B cell (primary cell): ENCODE measurements at regions not wholly inside any gene's neighbourhood (a gene's known extent, or its start where the extent isn't known, plus 50 kb on each side); places are given as distances from the start of the nearest gene placed in this dataset.

Experiments used
- ATAC-seq: fragments of 200-7000 bp; cut with Tn5 transposase; one replicate; pipeline ENCODE4 v1.10.0; 2021; ENCODE audit warnings: low read depth, mild to moderate bottlenecking, moderate number of reproducible peaks, moderate library complexity
- CTCF ChIA-PET: fragments of 350-600 bp; sonication (Branson Sonifier 250); formaldehyde crosslinking; loops from one replicate; lab custom pipeline; 2021; ENCODE audit warnings: antibody characterized with exemption, inconsistent platforms; lab: Charles Lee
- POLR2A ChIA-PET: fragments of 350-600 bp; sonication (Branson Sonifier 250); formaldehyde crosslinking; loops from one replicate; lab custom pipeline; 2021; ENCODE audit warnings: antibody characterized with exemption; lab: Charles Lee
- DNase-seq: peaks from one replicate; pipeline ENCODE4 v3.0.0; 2013
- H2AFZ ChIP-seq: 2 replicates; pipeline ENCODE4 v1.6.1; 2012; ENCODE audit warnings: mild to moderate bottlenecking, low read depth, low read length; ENCODE audit not compliant: insufficient read depth, poor library complexity, severe bottlenecking
- H3K27ac ChIP-seq, 2 donors: 1 replicate in 1 of 2; 2 replicates in 1 of 2; pipeline ENCODE4 v1.5.1; 2012 to 2013; ENCODE audit warnings: low read length in 2 of 2, mild to moderate bottlenecking in 2 of 2, moderate library complexity in 1 of 2
- H3K27me3 ChIP-seq, 4 experiments: fragments of 200-600 bp in 1 of 4; sonication (generic) in 1 of 4; replicated peaks in 1 of 4; 1 replicate in 2 of 4; 2 replicates in 2 of 4; pipeline versions ENCODE4 v1.6.1 to v1.7.0; 2013 to 2016; ENCODE audit warnings: low read length in 3 of 4, mild to moderate bottlenecking in 2 of 4, mixed read lengths in 1 of 4, moderate library complexity in 1 of 4; ENCODE audit not compliant: insufficient read depth in 4 of 4, control insufficient read depth in 3 of 4; ENCODE audit errors: control extremely low read depth in 1 of 4
- H3K36me3 ChIP-seq, 2 experiments: replicated peaks in 1 of 2; 1 replicate in 1 of 2; 2 replicates in 1 of 2; pipeline versions ENCODE4 v1.6.1 to v1.7.1; 2013; ENCODE audit warnings: low read length in 1 of 2; ENCODE audit not compliant: insufficient read depth in 2 of 2, control insufficient read depth in 1 of 2; ENCODE audit errors: control extremely low read depth in 1 of 2, extremely low read depth in 1 of 2
- H3K4me1 ChIP-seq, 2 donors: fragments of 200-600 bp in 1 of 2; sonication (generic) in 1 of 2; 1 replicate in 1 of 2; 2 replicates in 1 of 2; pipeline versions ENCODE4 v1.5.1 to v1.6.1; 2013 to 2017; ENCODE audit warnings: low read length in 2 of 2; ENCODE audit not compliant: control insufficient read depth in 2 of 2, insufficient read depth in 2 of 2
- H3K4me2 ChIP-seq: replicated peaks from 2 replicates; pipeline ENCODE3; 2012; ENCODE audit warnings: mild to moderate bottlenecking, low read depth, low read length; ENCODE audit not compliant: poor library complexity, severe bottlenecking
- H3K4me3 ChIP-seq, 5 experiments: fragments of 200-600 bp in 1 of 5; sonication (generic) in 1 of 5; 1 replicate in 3 of 5; 2 replicates in 2 of 5; pipeline versions ENCODE4 v1.5.1 to v1.7.0; 2011 to 2016; ENCODE audit warnings: low read length in 4 of 5, mild to moderate bottlenecking in 4 of 5, low read depth in 2 of 5, control low read depth in 1 of 5, moderate library complexity in 1 of 5; ENCODE audit not compliant: insufficient read depth in 1 of 5; ENCODE audit errors: control extremely low read depth in 1 of 5, extremely low read depth in 1 of 5
- H3K79me2 ChIP-seq: fragments of 200-600 bp; sonication (generic); one replicate; pipeline ENCODE4 v1.6.0; 2016; ENCODE audit warnings: low read length; ENCODE audit not compliant: control insufficient read depth, insufficient read depth
- H3K9ac ChIP-seq: fragments of 200-600 bp; sonication (generic); 2 replicates; pipeline ENCODE4 v1.6.1; 2017; ENCODE audit warnings: mild to moderate bottlenecking, low read length, moderate library complexity
- H3K9me3 ChIP-seq, 3 donors: one replicate each; pipeline versions ENCODE4 v1.6.1 to v1.7.1; 2013; ENCODE audit warnings: low read length in 2 of 3; ENCODE audit not compliant: control insufficient read depth in 2 of 3, insufficient read depth in 1 of 3; ENCODE audit errors: control extremely low read depth in 1 of 3
- H4K20me1 ChIP-seq: 2 replicates; pipeline ENCODE4 v1.6.0; 2012; ENCODE audit warnings: mild to moderate bottlenecking, low read length; ENCODE audit not compliant: insufficient read depth, control insufficient read depth, poor library complexity, severe bottlenecking
- H3K27ac Mint-ChIP-seq: one replicate; pipeline ENCODE4 v1.8.0; 2021; ENCODE audit warnings: mixed read lengths
- H3K27me3 Mint-ChIP-seq: one replicate; pipeline ENCODE4 v1.8.0; 2021; ENCODE audit warnings: mixed read lengths
- H3K4me1 Mint-ChIP-seq: one replicate; pipeline ENCODE4 v1.8.0; 2021; ENCODE audit warnings: mixed read lengths
- H3K4me3 Mint-ChIP-seq: one replicate; pipeline ENCODE4 v1.8.0; 2021; ENCODE audit warnings: mixed read lengths
- H3K9me3 Mint-ChIP-seq: one replicate; pipeline ENCODE4 v1.8.0; 2022; ENCODE audit warnings: mixed read lengths; ENCODE audit not compliant: insufficient read depth
- CTCF ChIP-seq: fragments of 200-600 bp; IDR thresholded peaks from one replicate; pipeline ENCODE4 v1.8.0; 2022; ENCODE audit warnings: antibody characterized with exemption, mild to moderate bottlenecking
- EZH2 ChIP-seq: IDR thresholded peaks from 2 replicates; pipeline ENCODE4 v1.6.1; 2012; ENCODE audit warnings: borderline replicate concordance, low read depth, mild to moderate bottlenecking, moderate library complexity, low read length; ENCODE audit not compliant: insufficient read depth, poor library complexity, severe bottlenecking
- WGBS: methylation state at CpG from one replicate; pipeline ENCODE4 v1.1.5; 2013; ENCODE audit warnings: missing lambda C conversion rate; ENCODE audit not compliant: insufficient coverage; 5-methylcytosine and 5-hydroxymethylcytosine counted together
- intact Hi-C: fragments of 100-400 bp; cut with micrococcal nuclease; formaldehyde crosslinking; loops from one replicate; pipeline ENCODE4 v1.10.0; 2022

- no peaks in the 10 kb centered on the region for H3K79me2 ChIP-seq
- DNase-seq: no peak
- no peaks in the 10 kb centered on the region for H3K9me3 Mint-ChIP-seq
- H3K27ac Mint-ChIP-seq: no peak overlapping the region
- no peak overlapping the region for H3K4me2 ChIP-seq
- no peak overlapping the region for H3K4me3 ChIP-seq
- CTCF ChIA-PET: interaction anchor here (0.6 kb wide), 1 partner anchor 1241 kb away, joined by 4 read pairs; no protein-coding TSS in a partner anchor
- TF ChIP-seq CTCF (no peak), EZH2 (no peak)
- POLR2A ChIA-PET: no interaction called here
- no peak for ATAC-seq
- H3K4me1 Mint-ChIP-seq: no peaks in the 10 kb centered on the region
- intact Hi-C loops: no loop called here
- no peaks in the 10 kb centered on the region for H3K9me3 ChIP-seq
- H3K9ac ChIP-seq: no peak overlapping the region
- no peaks in the 10 kb centered on the region for H3K36me3 ChIP-seq
- H3K4me1 ChIP-seq: no peaks in the 10 kb centered on the region
- WGBS: 100% methylated on average over 1 of the region's 4 CpGs
- no peak overlapping the region for H3K4me3 Mint-ChIP-seq
- H3K27me3 ChIP-seq: no peaks in the 10 kb centered on the region
- no peak overlapping the region for H3K27ac ChIP-seq
- no peaks in the 10 kb centered on the region for H4K20me1 ChIP-seq
- H2AFZ ChIP-seq: no peak overlapping the region
- no peaks in the 10 kb centered on the region for H3K27me3 Mint-ChIP-seq
These were observed 217.3 kb upstream of the GOLIM4 start for GRCh38 chr3:168312984-168313383.

GRCh38 chr3:168307893-168308292, 212.2 kb upstream of the GOLIM4 start:
- H3K27me3 Mint-ChIP-seq: no peaks in the 10 kb centered on the region
- H3K4me1 Mint-ChIP-seq: no peaks in the 10 kb centered on the region
- ChIA-PET POLR2A (no interaction called here), CTCF (no interaction called here)
- Histone ChIP-seq H3K79me2 (no peaks in the 10 kb centered on the region), H3K4me2 (no peak overlapping the region), H3K4me1 (no peaks in the 10 kb centered on the region), H3K9ac (no peak overlapping the region), H3K27ac (no peak overlapping the region), H2AFZ (no peak overlapping the region), H3K9me3 (peaks cover 0 to 1% (median under 1%) of the 10 kb centered on the region in 3 donors), H3K4me3 (no peak overlapping the region), H4K20me1 (no peaks in the 10 kb centered on the region), H3K36me3 (no peaks in the 10 kb centered on the region), H3K27me3 (no peaks in the 10 kb centered on the region)
- TF ChIP-seq EZH2: no peak
- TF ChIP-seq CTCF: no peak
- no peak for ATAC-seq
- H3K27ac Mint-ChIP-seq: no peak overlapping the region
- intact Hi-C loops: no loop called here
- H3K9me3 Mint-ChIP-seq: peaks cover 4% of the 10 kb centered on the region
- H3K4me3 Mint-ChIP-seq: no peak overlapping the region
- DNase-seq: no peak
